ENCODE measurements at regions not wholly inside any gene's neighbourhood (a gene's known extent, or its start where the extent isn't known, plus 50 kb on each side); places are given as distances from the start of the nearest gene placed in this dataset.

DNA sequence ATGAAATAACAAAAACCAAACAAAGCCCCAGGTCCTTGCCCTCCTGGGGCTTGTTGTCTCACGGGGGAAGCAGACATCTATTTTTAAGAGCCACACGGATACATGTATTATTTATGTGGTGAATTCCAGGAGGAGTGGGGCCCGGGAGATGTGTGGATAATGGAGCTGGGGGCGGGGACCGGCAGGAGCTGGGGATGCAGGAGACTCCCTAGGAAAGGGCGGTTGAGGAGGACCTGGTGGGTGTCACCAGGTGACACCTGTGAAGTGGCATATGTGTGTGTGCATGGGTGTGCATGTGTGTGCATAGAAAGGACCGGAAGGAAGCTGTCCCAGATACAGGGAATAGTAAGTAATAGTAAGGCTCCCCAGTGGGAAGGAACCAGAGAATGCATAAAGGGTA lies 148.9 kb downstream of the URI1 start:
- Histone ChIP-seq H3K4me2 (no peak overlapping the region), H3K4me1 (peaks cover 9% of the 10 kb centered on the region), H3K9me3 (no peaks in the 10 kb centered on the region), H3K27ac (no peak overlapping the region), H3K9ac (no peak overlapping the region), H3K36me3 (no peaks in the 10 kb centered on the region), H3K4me3 (no peak overlapping the region), H3K27me3 (no peaks in the 10 kb centered on the region), H4K20me1 (no peaks in the 10 kb centered on the region)
- TF ChIP-seq Cebpa-rat (IDR thresholded peaks at IDR 0.05) = no peak

DNA sequence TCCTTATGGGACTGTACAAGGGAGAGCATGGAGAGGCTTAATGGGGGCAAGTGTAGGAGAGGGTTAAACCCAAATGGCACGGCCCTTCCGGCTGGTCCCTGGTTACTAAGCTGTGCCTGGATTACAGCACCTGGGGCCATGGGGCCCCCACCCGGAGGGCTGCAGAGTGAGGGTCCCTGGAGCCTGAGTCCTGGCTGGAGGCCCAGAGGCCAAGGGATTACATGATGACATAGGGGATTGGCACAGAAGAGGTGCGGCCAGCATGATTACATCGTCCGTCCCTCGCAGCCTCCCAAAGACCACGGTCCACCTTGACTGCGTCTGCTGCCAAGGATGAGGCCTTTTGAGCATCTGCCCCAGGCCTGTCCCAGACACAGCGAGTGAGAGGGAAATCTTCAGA lies 149.4 kb downstream of the URI1 start:
- Histone ChIP-seq H3K27me3 (no peaks in the 10 kb centered on the region), H3K27ac (no peak overlapping the region), H3K36me3 (no peaks in the 10 kb centered on the region), H4K20me1 (no peaks in the 10 kb centered on the region), H3K9ac (no peak overlapping the region), H3K4me3 (no peak overlapping the region), H3K4me1 (peaks cover 6% of the 10 kb centered on the region; the same call in 1 of the 2 replicates), H3K9me3 (no peaks in the 10 kb centered on the region), H3K4me2 (no peak overlapping the region)
- no peak for TF ChIP-seq Cebpa-rat (IDR thresholded peaks at IDR 0.05)

DNA sequence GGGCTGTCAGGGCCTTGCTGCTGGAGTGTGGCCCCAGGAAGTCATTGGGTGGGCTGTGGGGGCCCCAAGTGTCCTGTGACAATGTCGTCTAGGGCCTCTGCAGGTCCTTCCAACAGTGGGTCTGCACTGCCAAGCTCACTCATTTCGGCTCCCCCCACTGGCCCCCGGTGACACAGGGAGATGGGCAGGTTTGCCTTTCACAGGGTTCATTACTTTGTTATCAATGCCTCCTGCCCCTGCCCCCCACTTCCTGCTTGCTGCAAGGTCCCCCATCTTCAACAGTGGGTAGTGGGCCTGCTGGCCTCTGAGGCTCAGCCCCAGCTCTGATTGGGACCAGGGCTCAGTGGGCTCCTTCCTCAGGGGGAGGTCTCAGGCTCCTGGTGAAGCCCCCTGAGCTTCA lies 149.8 kb downstream of the URI1 start:
- Histone ChIP-seq H3K9ac (no peak overlapping the region), H3K27ac (no peak overlapping the region), H3K9me3 (no peaks in the 10 kb centered on the region), H4K20me1 (no peaks in the 10 kb centered on the region), H3K4me1 (peaks cover 6% of the 10 kb centered on the region; the same call in 1 of the 2 replicates), H3K4me2 (no peak overlapping the region), H3K27me3 (no peaks in the 10 kb centered on the region), H3K36me3 (no peaks in the 10 kb centered on the region), H3K4me3 (no peak overlapping the region)
- TF ChIP-seq Cebpa-rat (IDR thresholded peaks at IDR 0.05) = no peak

- peaks cover 6% of the 10 kb centered on the region; the same call in 1 of the 2 replicates for H3K4me1 ChIP-seq
- H3K36me3 ChIP-seq = no peaks in the 10 kb centered on the region
- H3K9me3 ChIP-seq = no peaks in the 10 kb centered on the region
- no peaks in the 10 kb centered on the region for H3K27me3 ChIP-seq
- H3K9ac ChIP-seq = no peak overlapping the region
- no peaks in the 10 kb centered on the region for H4K20me1 ChIP-seq
- no peak overlapping the region for H3K4me2 ChIP-seq
- H3K4me3 ChIP-seq = no peak overlapping the region
- no peak overlapping the region for H3K27ac ChIP-seq
- TF ChIP-seq Cebpa-rat (IDR thresholded peaks at IDR 0.05) = no peak
These were observed 150.9 kb downstream of the URI1 start for GRCh38 chr19:30092721-30093569.

DNA sequence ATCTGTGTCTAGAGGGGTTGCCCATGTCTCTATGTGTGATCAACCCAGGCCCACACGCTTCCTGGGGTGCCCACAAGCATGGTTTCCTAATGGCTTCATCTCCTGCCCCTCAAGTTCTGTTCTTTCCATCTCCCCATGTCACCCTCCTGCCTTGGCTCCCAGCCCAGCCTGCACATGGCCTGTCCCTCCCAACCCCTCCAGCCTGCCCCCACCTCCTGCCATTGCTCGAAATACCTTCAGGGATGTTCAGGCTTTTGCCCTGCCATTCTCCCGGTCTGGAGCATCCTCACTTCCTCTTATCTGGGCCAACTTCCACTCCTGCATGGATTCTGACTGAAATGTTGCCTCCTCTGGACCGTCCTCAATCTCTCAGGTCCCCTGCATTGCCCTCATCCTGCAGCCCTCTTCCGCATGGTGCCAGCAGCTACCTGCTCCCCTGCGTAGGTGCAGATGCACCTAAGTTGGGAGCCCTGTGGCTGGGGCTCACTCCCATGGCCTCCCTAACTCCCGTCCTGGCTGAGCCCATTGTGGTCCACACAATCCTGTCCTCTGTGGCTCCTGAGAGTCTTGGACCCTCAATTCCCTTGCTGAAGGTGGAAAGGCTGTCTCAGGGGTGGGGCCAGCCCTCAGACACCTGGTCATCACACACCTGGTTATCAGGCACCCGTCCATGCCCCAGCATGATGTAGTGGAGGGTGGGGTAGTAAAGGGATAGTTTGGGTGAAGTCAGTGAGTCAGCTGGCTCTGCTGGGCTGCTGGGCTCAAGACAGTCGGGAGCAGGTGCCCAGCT lies 152.1 kb downstream of the URI1 start:
- H3K27me3 ChIP-seq = no peaks in the 10 kb centered on the region

GRCh38 chr19:30094756-30095140 lies 152.7 kb downstream of the URI1 start:
- H3K4me3 ChIP-seq = no peak overlapping the region
- H3K27me3 ChIP-seq = no peaks in the 10 kb centered on the region
- no peak overlapping the region for H3K4me2 ChIP-seq
- H3K4me1 ChIP-seq = peaks cover 6% of the 10 kb centered on the region; the same call in 1 of the 2 replicates
- H3K9ac ChIP-seq = no peak overlapping the region
- H3K9me3 ChIP-seq = no peaks in the 10 kb centered on the region
- H3K27ac ChIP-seq = no peak overlapping the region
- no peak for TF ChIP-seq Cebpa-rat (IDR thresholded peaks at IDR 0.05)
- H4K20me1 ChIP-seq = no peaks in the 10 kb centered on the region
- H3K36me3 ChIP-seq = no peaks in the 10 kb centered on the region

More for the DNA sequence above, 152.1 kb downstream of the URI1 start:
- Histone ChIP-seq H3K36me3 (no peaks in the 10 kb centered on the region), H3K4me3 (no peak overlapping the region), H3K4me2 (no peak overlapping the region), H3K27ac (no peak overlapping the region), H3K4me1 (peaks cover 6% of the 10 kb centered on the region; the same call in 1 of the 2 replicates), H4K20me1 (no peaks in the 10 kb centered on the region), H3K9me3 (no peaks in the 10 kb centered on the region), H3K9ac (no peak overlapping the region)
- no peak for TF ChIP-seq Cebpa-rat (IDR thresholded peaks at IDR 0.05)

DNA sequence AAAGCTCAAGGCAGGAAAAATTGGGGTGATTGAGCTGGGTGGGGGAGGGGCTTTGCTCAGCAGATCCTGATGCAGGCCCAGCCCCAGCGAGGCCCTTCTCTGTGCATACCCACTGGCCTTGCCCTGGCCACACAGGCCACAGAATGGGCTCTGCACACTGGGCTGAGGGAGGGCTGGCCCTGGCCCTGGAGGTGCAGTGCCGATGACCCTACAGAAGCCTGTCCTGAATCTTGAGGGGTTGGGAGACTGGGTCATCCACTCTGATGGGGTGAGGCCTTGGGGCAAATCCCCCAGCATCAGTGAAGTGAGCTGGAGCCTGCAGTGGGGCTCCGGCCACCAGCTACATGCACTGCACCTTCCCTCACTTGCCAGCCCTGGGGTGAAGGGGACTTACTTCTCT lies 153.1 kb downstream of the URI1 start:
- H3K9ac ChIP-seq = no peak overlapping the region
- H4K20me1 ChIP-seq = no peaks in the 10 kb centered on the region
- H3K27me3 ChIP-seq = no peaks in the 10 kb centered on the region
- peaks cover 6% of the 10 kb centered on the region; the same call in 1 of the 2 replicates for H3K4me1 ChIP-seq
- H3K9me3 ChIP-seq = no peaks in the 10 kb centered on the region
- TF ChIP-seq Cebpa-rat (IDR thresholded peaks at IDR 0.05) = no peak
- H3K27ac ChIP-seq = no peak overlapping the region
- no peaks in the 10 kb centered on the region for H3K36me3 ChIP-seq
- H3K4me2 ChIP-seq = no peak overlapping the region
- H3K4me3 ChIP-seq = no peak overlapping the region

GRCh38 chr19:30096596-30097370 lies 154.7 kb downstream of the URI1 start:
- Histone ChIP-seq H3K9me3 (no peaks in the 10 kb centered on the region), H3K4me1 (no peaks in the 10 kb centered on the region), H4K20me1 (no peaks in the 10 kb centered on the region), H3K4me2 (no peak overlapping the region), H3K36me3 (no peaks in the 10 kb centered on the region), H3K27me3 (no peaks in the 10 kb centered on the region), H3K27ac (no peak overlapping the region), H3K4me3 (no peak overlapping the region), H3K9ac (no peak overlapping the region)
- TF ChIP-seq Cebpa-rat (IDR thresholded peaks at IDR 0.05) = no peak

DNA sequence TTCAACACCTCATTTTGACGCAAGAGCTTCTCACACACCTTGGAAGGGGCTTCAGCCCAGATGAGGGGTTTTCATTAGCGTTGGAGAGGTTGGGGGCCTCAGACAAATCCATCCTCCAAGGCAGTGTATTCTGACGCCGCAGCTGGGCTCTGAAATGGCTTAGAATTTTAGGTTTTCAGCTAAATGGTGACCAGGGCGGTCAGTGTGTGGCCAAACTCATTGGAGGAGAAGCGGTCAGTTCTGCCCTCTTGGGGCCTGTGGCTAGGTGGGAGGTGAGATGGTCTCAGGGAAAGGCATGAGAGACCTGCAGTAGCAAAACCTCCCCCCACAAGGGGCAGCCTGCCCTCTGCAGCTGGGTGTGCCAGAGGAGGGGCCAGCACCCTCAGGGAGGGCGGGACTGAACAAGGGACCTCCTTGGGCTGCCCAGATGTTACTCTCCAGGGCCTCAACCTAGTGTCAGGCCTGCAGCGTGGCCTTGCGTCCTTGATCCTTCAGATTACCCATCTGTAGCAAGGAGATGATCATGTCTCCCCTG lies 155.8 kb downstream of the URI1 start:
- H3K27ac ChIP-seq = no peak overlapping the region
- no peaks in the 10 kb centered on the region for H3K27me3 ChIP-seq
- no peaks in the 10 kb centered on the region for H4K20me1 ChIP-seq
- TF ChIP-seq Cebpa-rat (IDR thresholded peaks at IDR 0.05) = no peak
- no peak overlapping the region for H3K9ac ChIP-seq
- H3K9me3 ChIP-seq = no peaks in the 10 kb centered on the region
- no peak overlapping the region for H3K4me2 ChIP-seq
- H3K4me3 ChIP-seq = no peak overlapping the region
- H3K36me3 ChIP-seq = no peaks in the 10 kb centered on the region
- H3K4me1 ChIP-seq = no peaks in the 10 kb centered on the region
